ENCODE measurements at regions not wholly inside any gene's neighbourhood (a gene's known extent, or its start where the extent isn't known, plus 50 kb on each side); places are given as distances from the start of the nearest gene placed in this dataset.

- FAIRE-seq = no peak
- TF ChIP-seq POLR2A (IDR thresholded peaks at IDR 0.05; ENCODE audit: low read depth, low read length) = no peak
Observed at GRCh38 chr5:93793159-93793781, 51.9 kb upstream of the POU5F2 start.

GRCh38 chr5:93791518-93791972 is 50.1 kb upstream of the POU5F2 start:
- DNase-seq (ENCODE audit: insufficient read length, low spot score) (no peak), FAIRE-seq (no peak)
- TF ChIP-seq POLR2A (IDR thresholded peaks at IDR 0.05; ENCODE audit: low read depth, low read length) = no peak

More at GRCh38 chr5:93793159-93793781, 51.9 kb upstream of the POU5F2 start:
- DNase-seq (ENCODE audit: insufficient read length, low spot score) = no peak

Data from H54 (cell line).